ENCODE measurements at regions not wholly inside any gene's neighbourhood (a gene's known extent, or its start where the extent isn't known, plus 50 kb on each side); places are given as distances from the start of the nearest gene placed in this dataset.

DNA sequence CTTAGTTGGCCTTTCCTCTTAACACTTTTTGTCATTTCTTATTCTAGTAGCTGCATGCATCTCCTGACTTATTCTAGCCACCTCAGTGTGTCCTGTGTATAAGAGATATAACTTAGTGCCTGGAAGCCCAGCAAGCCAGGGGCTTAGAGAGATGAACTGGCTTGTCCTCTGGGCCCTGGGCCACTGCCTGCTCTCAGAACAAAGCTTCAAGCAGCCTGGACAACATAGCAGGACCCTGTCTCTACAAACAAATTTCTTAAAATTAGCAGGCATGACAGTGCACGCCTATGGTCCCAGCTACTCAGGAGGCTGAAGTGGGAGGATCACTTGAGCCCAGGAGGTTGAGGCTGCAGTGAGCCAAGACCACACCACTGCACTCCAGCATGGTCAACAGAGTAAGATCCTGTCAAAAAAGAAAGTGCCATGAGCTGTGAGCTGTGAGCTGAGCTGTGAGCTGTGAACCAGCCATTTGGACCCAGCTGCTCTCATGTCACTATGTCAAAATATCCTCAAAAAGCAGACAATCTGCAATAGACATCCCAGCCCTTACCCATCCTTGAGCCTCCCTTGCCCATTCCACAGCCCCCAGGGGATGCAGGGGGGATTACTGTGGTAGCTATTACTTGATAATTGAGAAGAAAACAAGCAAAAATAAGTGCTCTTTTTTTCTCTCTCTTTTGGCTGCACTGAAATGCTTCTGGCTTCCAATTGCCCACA is 174.5 kb downstream of the OPA1 start:
- TF ChIP-seq, protein P1, sequence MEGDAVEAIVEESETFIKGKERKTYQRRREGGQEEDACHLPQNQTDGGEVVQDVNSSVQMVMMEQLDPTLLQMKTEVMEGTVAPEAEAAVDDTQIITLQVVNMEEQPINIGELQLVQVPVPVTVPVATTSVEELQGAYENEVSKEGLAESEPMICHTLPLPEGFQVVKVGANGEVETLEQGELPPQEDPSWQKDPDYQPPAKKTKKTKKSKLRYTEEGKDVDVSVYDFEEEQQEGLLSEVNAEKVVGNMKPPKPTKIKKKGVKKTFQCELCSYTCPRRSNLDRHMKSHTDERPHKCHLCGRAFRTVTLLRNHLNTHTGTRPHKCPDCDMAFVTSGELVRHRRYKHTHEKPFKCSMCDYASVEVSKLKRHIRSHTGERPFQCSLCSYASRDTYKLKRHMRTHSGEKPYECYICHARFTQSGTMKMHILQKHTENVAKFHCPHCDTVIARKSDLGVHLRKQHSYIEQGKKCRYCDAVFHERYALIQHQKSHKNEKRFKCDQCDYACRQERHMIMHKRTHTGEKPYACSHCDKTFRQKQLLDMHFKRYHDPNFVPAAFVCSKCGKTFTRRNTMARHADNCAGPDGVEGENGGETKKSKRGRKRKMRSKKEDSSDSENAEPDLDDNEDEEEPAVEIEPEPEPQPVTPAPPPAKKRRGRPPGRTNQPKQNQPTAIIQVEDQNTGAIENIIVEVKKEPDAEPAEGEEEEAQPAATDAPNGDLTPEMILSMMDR (IDR thresholded peaks at IDR 0.05; ENCODE audit: extremely low read depth, insufficient read depth, missing control alignments): no peak
- in situ Hi-C loops (cut with MboI; ENCODE audit: low pct_unique_long_range_greater_than_20kb, low sequenced_read_pairs, unreplicated experiment): no loop called here
- no peak for DNase-seq (ENCODE audit: low spot score)

DNA sequence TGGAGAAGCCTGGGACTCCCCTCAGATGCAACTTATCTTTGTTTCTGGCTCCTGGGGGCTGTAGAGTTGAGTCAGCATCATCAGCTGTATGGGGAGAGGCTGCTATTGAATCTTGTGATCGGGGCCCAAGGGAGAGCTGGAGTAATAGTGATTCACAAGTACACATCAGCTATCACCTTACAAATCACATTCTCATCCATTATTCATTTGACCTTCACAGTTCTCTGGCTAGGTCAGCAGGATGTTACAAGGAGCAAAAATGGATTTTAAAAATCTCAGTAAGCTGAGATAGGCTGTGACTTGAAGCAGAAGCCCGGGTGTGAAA is 175.0 kb downstream of the OPA1 start:
- TF ChIP-seq, protein P1 (IDR thresholded peaks at IDR 0.05; ENCODE audit: extremely low read depth, insufficient read depth, missing control alignments): no peak
- in situ Hi-C loops (cut with MboI; ENCODE audit: low pct_unique_long_range_greater_than_20kb, low sequenced_read_pairs, unreplicated experiment): no loop called here

DNA sequence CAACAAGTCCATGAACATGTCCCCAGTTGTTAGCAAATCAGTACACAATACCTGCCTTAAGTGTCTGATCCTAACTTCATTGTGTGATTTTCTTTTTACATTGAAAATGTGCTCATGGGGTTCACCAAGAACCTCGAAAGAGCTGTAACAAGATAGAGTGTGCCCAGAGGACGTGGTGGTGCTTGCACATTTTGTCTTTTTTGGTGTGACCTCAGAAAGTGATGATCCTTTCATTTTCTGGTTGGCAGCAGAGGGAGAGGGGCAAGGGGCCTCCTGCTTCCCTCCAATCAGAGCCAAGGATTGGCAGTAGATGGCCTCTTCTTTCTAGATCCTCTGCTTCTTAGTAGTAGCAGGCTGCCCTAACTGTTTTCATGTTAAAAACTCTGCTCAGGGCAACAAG is 176.4 kb downstream of the OPA1 start:
- TF ChIP-seq, protein P1 (IDR thresholded peaks at IDR 0.05; ENCODE audit: extremely low read depth, insufficient read depth, missing control alignments): no peak
- no peak for DNase-seq (ENCODE audit: low spot score)
- in situ Hi-C loops (cut with MboI; ENCODE audit: low pct_unique_long_range_greater_than_20kb, low sequenced_read_pairs, unreplicated experiment): no loop called here

More for the DNA sequence above, 175.0 kb downstream of the OPA1 start:
- no peak for DNase-seq (ENCODE audit: low spot score)

DNA sequence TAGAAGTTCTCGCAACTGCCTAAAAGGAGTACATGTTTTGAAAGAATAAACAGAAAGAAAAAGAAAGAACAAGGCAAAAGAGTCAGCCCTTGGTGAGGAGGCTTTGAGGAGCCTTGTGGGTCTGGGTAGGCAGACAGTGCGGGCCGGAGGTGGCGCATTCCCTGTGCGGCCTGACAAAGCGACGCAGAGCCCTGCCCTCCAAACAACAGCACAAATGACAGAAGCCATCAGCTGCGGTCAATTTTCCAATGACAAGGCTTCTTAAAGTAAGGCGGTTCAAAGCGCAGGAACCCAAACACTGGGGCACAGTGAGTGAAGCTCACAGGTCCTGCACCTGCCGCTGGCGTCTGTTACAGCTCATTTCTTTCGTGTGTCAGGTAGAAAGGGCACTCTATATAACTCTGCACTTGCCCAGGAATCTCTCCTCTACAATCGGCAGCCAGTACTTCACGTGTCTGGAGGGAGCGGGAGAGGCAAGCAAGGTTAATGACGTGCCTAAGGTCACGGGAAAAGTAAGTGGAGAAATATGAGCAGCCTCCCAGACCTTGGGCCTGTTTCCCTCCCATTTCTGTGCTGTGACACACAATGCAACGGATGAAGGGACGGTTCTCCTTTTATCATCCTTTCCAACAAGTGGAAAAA is 178.1 kb downstream of the OPA1 start:
- no peak for DNase-seq (ENCODE audit: low spot score)
- in situ Hi-C loops (cut with MboI; ENCODE audit: low pct_unique_long_range_greater_than_20kb, low sequenced_read_pairs, unreplicated experiment): no loop called here

DNA sequence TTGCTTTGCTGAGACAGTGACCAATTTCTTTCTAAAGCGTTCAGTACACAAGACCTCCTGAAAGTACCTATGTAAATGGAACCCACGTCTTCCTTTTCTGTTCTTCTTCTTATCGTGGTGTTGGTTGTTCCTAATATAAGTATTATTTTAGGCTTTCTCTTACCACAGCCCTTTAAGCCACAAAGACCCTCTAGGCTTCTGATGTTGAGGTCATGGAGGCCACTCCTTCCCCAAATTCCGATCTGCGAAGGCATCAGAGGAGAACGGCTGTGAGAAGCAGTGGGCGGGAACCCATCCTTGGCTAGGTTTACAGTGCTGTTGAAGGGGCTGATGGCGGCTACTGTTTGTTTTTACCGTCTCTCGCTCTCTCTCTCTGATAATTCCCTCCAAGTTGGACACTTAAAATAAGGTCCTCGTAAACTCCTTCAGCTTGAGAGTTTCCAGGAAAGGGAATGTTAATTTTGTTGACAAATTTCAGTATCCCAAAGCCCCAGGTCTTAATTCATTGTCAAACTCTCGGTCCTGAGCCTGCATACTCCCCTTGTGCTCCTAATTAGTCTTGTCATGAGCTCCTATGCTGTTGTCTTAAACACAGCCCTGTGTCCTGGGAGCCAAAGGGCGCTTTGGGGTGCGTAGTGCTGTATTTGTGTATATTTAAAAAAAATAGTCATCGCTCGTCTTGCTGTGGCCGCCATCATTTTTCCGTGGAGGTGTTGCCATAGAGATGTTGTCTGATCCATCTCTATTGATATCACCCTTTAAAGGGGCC is 178.8 kb downstream of the OPA1 start:
- TF ChIP-seq, protein P1 (IDR thresholded peaks at IDR 0.05; ENCODE audit: extremely low read depth, insufficient read depth, missing control alignments): no peak
- in situ Hi-C loops (cut with MboI; ENCODE audit: low pct_unique_long_range_greater_than_20kb, low sequenced_read_pairs, unreplicated experiment): no loop called here
- no peak for DNase-seq (ENCODE audit: low spot score)

More for the DNA sequence above, 178.1 kb downstream of the OPA1 start:
- TF ChIP-seq, protein P1 (IDR thresholded peaks at IDR 0.05; ENCODE audit: extremely low read depth, insufficient read depth, missing control alignments): no peak

DNA sequence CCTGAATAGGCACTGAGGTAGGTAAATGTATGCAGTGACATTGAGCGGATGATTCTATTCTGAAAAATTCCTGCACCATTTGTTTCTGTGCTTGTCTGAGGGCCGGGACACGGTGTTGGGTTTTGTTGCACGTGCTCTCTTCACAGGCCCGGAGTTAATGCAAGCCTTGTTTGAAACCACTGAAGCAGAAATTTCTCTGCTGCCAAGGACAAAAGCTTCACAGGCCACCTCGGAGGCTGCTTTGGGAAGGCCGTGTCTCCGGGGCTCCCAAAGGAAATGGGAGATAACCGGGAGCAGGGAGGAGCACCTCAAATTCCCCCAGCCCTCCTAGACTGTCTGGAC is 179.4 kb downstream of the OPA1 start:
- in situ Hi-C loops (cut with MboI; ENCODE audit: low pct_unique_long_range_greater_than_20kb, low sequenced_read_pairs, unreplicated experiment): no loop called here
- no peak for DNase-seq (ENCODE audit: low spot score)
- TF ChIP-seq, protein P1 (IDR thresholded peaks at IDR 0.05; ENCODE audit: extremely low read depth, insufficient read depth, missing control alignments): no peak

Data from GM13977 (cell line).